A673 (cell line): ENCODE measurements at regions not wholly inside any gene's neighbourhood (a gene's known extent, or its start where the extent isn't known, plus 50 kb on each side); places are given as distances from the start of the nearest gene placed in this dataset.

Source experiments
- EZH2 ChIP-seq: fragments of 200-600 bp; sonication (generic); IDR thresholded peaks from 2 replicates; pipeline ENCODE4 v1.6.1; 2017; ENCODE audit warnings: borderline replicate concordance, low read depth, mild to moderate bottlenecking, mixed read lengths, antibody characterized with exemption, low read length; ENCODE audit not compliant: poor library complexity, severe bottlenecking
- TF ChIP-seq, protein P1 (sequence below): fragments of 300-800, 200-600 bp; sonication (generic); conservative IDR thresholded peaks from 2 replicates; pipeline ENCODE4 v1.5.1; 2017; ENCODE audit warnings: low read depth, mild to moderate bottlenecking, antibody characterized with exemption, low read length, moderate library complexity, mixed read lengths

DNA sequence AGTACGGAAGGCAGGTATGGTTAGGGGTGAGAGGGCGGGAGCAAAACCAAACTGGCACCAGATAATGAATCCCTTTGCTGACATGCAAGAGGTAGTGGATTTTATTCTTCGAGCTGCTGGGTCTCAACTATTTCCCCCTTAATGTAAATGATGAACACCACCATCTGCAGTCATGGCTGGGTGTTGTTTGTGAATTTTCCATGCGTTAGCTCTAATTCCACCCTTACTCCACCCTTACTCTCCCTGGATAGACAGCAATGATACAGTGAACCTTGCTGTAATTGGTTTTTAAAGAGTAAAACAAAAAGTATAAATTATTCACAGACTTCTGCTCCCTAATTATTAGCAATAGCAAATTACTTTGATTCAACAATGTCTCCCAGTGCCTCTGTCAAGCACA is 74.5 kb upstream of the PDE1C start:
- no peak for TF ChIP-seq EZH2
- TF ChIP-seq, protein P1, sequence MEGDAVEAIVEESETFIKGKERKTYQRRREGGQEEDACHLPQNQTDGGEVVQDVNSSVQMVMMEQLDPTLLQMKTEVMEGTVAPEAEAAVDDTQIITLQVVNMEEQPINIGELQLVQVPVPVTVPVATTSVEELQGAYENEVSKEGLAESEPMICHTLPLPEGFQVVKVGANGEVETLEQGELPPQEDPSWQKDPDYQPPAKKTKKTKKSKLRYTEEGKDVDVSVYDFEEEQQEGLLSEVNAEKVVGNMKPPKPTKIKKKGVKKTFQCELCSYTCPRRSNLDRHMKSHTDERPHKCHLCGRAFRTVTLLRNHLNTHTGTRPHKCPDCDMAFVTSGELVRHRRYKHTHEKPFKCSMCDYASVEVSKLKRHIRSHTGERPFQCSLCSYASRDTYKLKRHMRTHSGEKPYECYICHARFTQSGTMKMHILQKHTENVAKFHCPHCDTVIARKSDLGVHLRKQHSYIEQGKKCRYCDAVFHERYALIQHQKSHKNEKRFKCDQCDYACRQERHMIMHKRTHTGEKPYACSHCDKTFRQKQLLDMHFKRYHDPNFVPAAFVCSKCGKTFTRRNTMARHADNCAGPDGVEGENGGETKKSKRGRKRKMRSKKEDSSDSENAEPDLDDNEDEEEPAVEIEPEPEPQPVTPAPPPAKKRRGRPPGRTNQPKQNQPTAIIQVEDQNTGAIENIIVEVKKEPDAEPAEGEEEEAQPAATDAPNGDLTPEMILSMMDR, result no peak
